Chondrocyte (in vitro differentiated cells): ENCODE measurements at regions not wholly inside any gene's neighbourhood (a gene's known extent, or its start where the extent isn't known, plus 50 kb on each side); places are given as distances from the start of the nearest gene placed in this dataset.

Source experiments
- DNase-seq: peaks from one replicate; pipeline ENCODE4 v3.0.0; 2021; ENCODE audit warnings: mixed read lengths, low spot score
- H3K27ac Mint-ChIP-seq: one replicate; pipeline ENCODE4 v1.8.0; 2021; ENCODE audit warnings: mild to moderate bottlenecking, moderate library complexity, mixed read lengths; ENCODE audit not compliant: unreplicated experiment
- H3K27me3 Mint-ChIP-seq: 2 replicates; pipeline ENCODE4 v1.8.0; 2021; ENCODE audit warnings: low read depth, mixed read lengths
- H3K36me3 Mint-ChIP-seq: 2 replicates; pipeline ENCODE4 v1.8.0; 2021; ENCODE audit warnings: low read depth, mixed read lengths
- H3K4me1 Mint-ChIP-seq: 2 replicates; pipeline ENCODE4 v1.8.0; 2021; ENCODE audit warnings: low read depth, mild to moderate bottlenecking, mixed read lengths
- H3K4me3 Mint-ChIP-seq: one replicate; pipeline ENCODE4 v1.8.0; 2021; ENCODE audit warnings: mild to moderate bottlenecking, moderate library complexity, mixed read lengths; ENCODE audit not compliant: unreplicated experiment
- H3K9me3 Mint-ChIP-seq: 2 replicates; pipeline ENCODE4 v1.8.0; 2021; ENCODE audit warnings: low read depth, mixed read lengths
- CTCF ChIP-seq: fragments of 200-600 bp; sonication (generic); IDR thresholded peaks from 2 replicates; pipeline ENCODE4 v1.5.0; 2021; ENCODE audit warnings: antibody characterized with exemption, mild to moderate bottlenecking, moderate library complexity

GRCh38 chr2:237229905-237230304 is 144.2 kb downstream of the COPS8 start:
- H3K36me3 Mint-ChIP-seq, result no peaks in the 10 kb centered on the region
- no peak overlapping the region for H3K27ac Mint-ChIP-seq
- H3K27me3 Mint-ChIP-seq, result no peaks in the 10 kb centered on the region
- no peak for DNase-seq
- no peak overlapping the region for H3K4me3 Mint-ChIP-seq
- TF ChIP-seq CTCF, result no peak
- peaks cover 32% of the 10 kb centered on the region for H3K4me1 Mint-ChIP-seq
- H3K9me3 Mint-ChIP-seq, result peaks cover 3% of the 10 kb centered on the region

- no peak for DNase-seq
- Mint-ChIP-seq H3K36me3 (no peaks in the 10 kb centered on the region), H3K9me3 (peaks cover 3% of the 10 kb centered on the region), H3K27me3 (no peaks in the 10 kb centered on the region), H3K4me1 (peaks cover 35% of the 10 kb centered on the region), H3K27ac (no peak overlapping the region), H3K4me3 (no peak overlapping the region)
- TF ChIP-seq CTCF, result no peak
Measured at GRCh38 chr2:237230355-237230754, 144.7 kb downstream of the COPS8 start.

DNA sequence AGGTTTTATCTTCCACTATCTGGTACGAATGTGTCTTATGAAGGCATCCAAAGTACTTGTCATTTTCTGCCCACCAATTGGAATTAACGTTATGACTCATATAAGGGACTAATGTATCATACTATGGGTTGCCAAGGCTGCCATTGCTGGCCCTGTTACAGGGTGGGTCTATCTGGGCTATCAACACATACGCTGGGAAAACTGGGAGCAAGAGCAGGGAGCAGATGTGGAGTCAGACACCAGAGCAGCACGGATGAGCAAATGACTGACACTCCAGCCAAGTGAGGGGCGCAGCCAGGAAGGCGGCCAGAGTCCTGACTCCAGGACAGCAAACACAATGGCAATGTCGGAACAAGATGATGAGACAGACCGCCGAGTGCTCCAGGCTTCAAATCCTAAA is 145.9 kb downstream of the COPS8 start:
- Mint-ChIP-seq H3K4me1 (peaks cover 45% of the 10 kb centered on the region), H3K4me3 (no peak overlapping the region), H3K27ac (no peak overlapping the region), H3K9me3 (peaks cover 3% of the 10 kb centered on the region), H3K36me3 (no peaks in the 10 kb centered on the region), H3K27me3 (no peaks in the 10 kb centered on the region)
- DNase-seq, result no peak
- no peak for TF ChIP-seq CTCF

- Mint-ChIP-seq H3K36me3 (no peaks in the 10 kb centered on the region), H3K27me3 (no peaks in the 10 kb centered on the region)
- no peak for DNase-seq
Measured at GRCh38 chr2:237232166-237232565, 146.5 kb downstream of the COPS8 start.

DNA sequence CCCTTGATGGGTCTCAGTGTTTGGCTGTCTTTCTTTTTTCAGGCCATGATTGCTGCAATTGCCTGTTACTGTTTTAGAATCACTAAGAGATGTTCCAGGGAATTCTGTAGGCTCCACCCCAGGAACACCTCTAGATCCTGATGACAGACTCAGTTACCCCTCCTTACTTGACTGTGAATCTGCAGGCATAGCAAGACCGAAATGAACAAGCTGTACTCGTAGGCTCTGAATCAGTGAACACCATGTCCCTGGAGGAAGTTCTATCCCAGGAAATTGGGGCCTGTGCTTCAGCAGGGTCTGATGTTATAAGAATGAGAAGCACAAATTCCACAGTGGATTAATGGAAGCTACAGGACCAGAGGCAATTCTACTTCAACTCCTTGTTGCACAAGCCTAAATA is 148.6 kb downstream of the COPS8 start:
- Mint-ChIP-seq H3K9me3 (peaks cover 3% of the 10 kb centered on the region), H3K36me3 (no peaks in the 10 kb centered on the region), H3K4me3 (no peak overlapping the region), H3K27ac (no peak overlapping the region), H3K27me3 (no peaks in the 10 kb centered on the region), H3K4me1 (peaks cover 28% of the 10 kb centered on the region)
- DNase-seq, result no peak
- no peak for TF ChIP-seq CTCF

More at GRCh38 chr2:237232166-237232565, 146.5 kb downstream of the COPS8 start:
- no peak overlapping the region for H3K27ac Mint-ChIP-seq
- H3K4me3 Mint-ChIP-seq, result no peak overlapping the region
- H3K4me1 Mint-ChIP-seq, result peaks cover 42% of the 10 kb centered on the region
- TF ChIP-seq CTCF, result no peak
- H3K9me3 Mint-ChIP-seq, result peaks cover 3% of the 10 kb centered on the region
